ENCODE measurements at regions not wholly inside any gene's neighbourhood (a gene's known extent, or its start where the extent isn't known, plus 50 kb on each side); places are given as distances from the start of the nearest gene placed in this dataset.

- TF ChIP-seq CTCF (IDR thresholded peaks at IDR 0.05; ENCODE audit: insufficient read depth, low read length, missing control alignments), result no peak
- ChIA-PET CTCF (interaction anchor here (4.7 kb wide), 1 partner anchor 55 kb away, joined by 23 read pairs; no protein-coding TSS in a partner anchor), POLR2A (no interaction called here)
- no peak for DNase-seq (ENCODE audit: low read depth, low spot score)
- H3K4me3 ChIP-seq (ENCODE audit: low read depth, low read length), result no peak overlapping the region
Measured at GRCh38 chr14:22417914-22418313, 171.1 kb downstream of the DAD1 start.

- TF ChIP-seq CTCF (IDR thresholded peaks at IDR 0.05; ENCODE audit: insufficient read depth, low read length, missing control alignments), result no peak
- CTCF ChIA-PET, result interaction anchor here (0.7 to 1.2 kb wide), 2 partner anchors 24 to 60 kb away, joined by 3 to 4 read pairs; no protein-coding TSS in a partner anchor
Measured at GRCh38 chr14:22416193-22416592, 172.8 kb downstream of the DAD1 start.

GRCh38 chr14:22415605-22415959, 173.4 kb downstream of the DAD1 start:
- no peak overlapping the region for H3K4me3 ChIP-seq (ENCODE audit: low read depth, low read length)
- no peak for DNase-seq (ENCODE audit: low read depth, low spot score)
- ChIA-PET POLR2A (no interaction called here), CTCF (no interaction called here)
- TF ChIP-seq CTCF (IDR thresholded peaks at IDR 0.05; ENCODE audit: insufficient read depth, low read length, missing control alignments), result no peak

More at GRCh38 chr14:22416193-22416592, 172.8 kb downstream of the DAD1 start:
- no peak overlapping the region for H3K4me3 ChIP-seq (ENCODE audit: low read depth, low read length)
- DNase-seq (ENCODE audit: low read depth, low spot score), result no peak
- POLR2A ChIA-PET, result no interaction called here

- ChIA-PET POLR2A (no interaction called here), CTCF (interaction anchor here (1.2 to 1.4 kb wide), 2 partner anchors 17 to 27 kb away, joined by 3 to 4 read pairs; no protein-coding TSS in a partner anchor)
- no peak for DNase-seq (ENCODE audit: low read depth, low spot score)
- no peak for TF ChIP-seq CTCF (IDR thresholded peaks at IDR 0.05; ENCODE audit: insufficient read depth, low read length, missing control alignments)
- H3K4me3 ChIP-seq (ENCODE audit: low read depth, low read length), result no peak overlapping the region
Measured at GRCh38 chr14:22414876-22415604, 174.0 kb downstream of the DAD1 start.

- CTCF ChIA-PET, result interaction anchor here (0.8 to 2.0 kb wide), 7 partner anchors 11 to 138 kb away, joined by 3 to 10 read pairs (median 5); no protein-coding TSS in a partner anchor
- POLR2A ChIA-PET, result no interaction called here
- H3K4me3 ChIP-seq (ENCODE audit: low read depth, low read length), result no peak overlapping the region
- no peak for TF ChIP-seq CTCF (IDR thresholded peaks at IDR 0.05; ENCODE audit: insufficient read depth, low read length, missing control alignments)
- no peak for DNase-seq (ENCODE audit: low read depth, low spot score)
Measured at GRCh38 chr14:22412926-22413411, 176.1 kb downstream of the DAD1 start.

GRCh38 chr14:22411398-22412055, 177.5 kb downstream of the DAD1 start:
- no peak overlapping the region for H3K4me3 ChIP-seq (ENCODE audit: low read depth, low read length)
- CTCF ChIA-PET, result interaction anchor here (0.9 to 1.3 kb wide), 3 partner anchors 10 to 61 kb away, joined by 3 to 4 read pairs (median 3); no protein-coding TSS in a partner anchor
- POLR2A ChIA-PET, result no interaction called here
- no peak for TF ChIP-seq CTCF (IDR thresholded peaks at IDR 0.05; ENCODE audit: insufficient read depth, low read length, missing control alignments)
- no peak for DNase-seq (ENCODE audit: low read depth, low spot score)
